ENCODE measurements at regions not wholly inside any gene's neighbourhood (a gene's known extent, or its start where the extent isn't known, plus 50 kb on each side); places are given as distances from the start of the nearest gene placed in this dataset.

DNA sequence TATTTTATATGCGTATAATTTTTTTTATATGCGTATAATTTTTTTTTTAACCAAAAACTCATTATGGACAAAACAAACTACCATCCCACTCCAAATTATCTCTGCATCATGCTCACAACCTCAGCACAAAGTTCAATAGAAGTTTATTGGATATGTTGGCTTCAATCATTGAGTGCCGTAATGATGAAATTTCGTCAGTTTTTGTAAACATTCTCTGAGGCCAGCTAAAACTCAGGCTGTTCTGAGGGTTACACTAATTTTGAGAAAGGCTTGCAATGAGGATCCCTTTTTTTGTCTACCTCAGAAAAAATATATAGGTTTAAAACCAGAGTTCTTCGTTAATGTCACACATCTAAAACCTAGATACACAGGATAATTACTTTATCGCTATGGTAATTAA, 1253.2 kb downstream of the EFNA5 start:
- no peak overlapping the region for H3K27ac ChIP-seq (ENCODE audit: low read depth, low read length)
- H3K36me3 ChIP-seq (ENCODE audit: control insufficient read depth, insufficient read depth, low read length), result no peaks in the 10 kb centered on the region
- no peak overlapping the region for H3K4me3 ChIP-seq (ENCODE audit: low read length)
- H3K4me1 Mint-ChIP-seq, result no peaks in the 10 kb centered on the region
- H3K4me1 ChIP-seq (ENCODE audit: control insufficient read depth, insufficient read depth, low read length), result no peaks in the 10 kb centered on the region
- H3K27me3 ChIP-seq (ENCODE audit: control insufficient read depth, insufficient read depth, low read length, poor library complexity, severe bottlenecking), result no peaks in the 10 kb centered on the region
- DNase-seq, result peak; percentile 7
- no peak overlapping the region for H3K27ac Mint-ChIP-seq
- H3K9me3 ChIP-seq (ENCODE audit: control insufficient read depth, low read length), result no peaks in the 10 kb centered on the region
- H3K27me3 Mint-ChIP-seq (ENCODE audit: insufficient read depth), result no peaks in the 10 kb centered on the region
- H3K4me3 Mint-ChIP-seq, result no peak overlapping the region
- no peaks in the 10 kb centered on the region for H3K9me3 Mint-ChIP-seq
- no peak overlapping the region for H3K9ac ChIP-seq (ENCODE audit: extremely low read depth, low read length, poor library complexity, severe bottlenecking)
- 90% methylated on average over 3 of the region's 6 CpGs; no CpG with 5 or more reads in 1 of the 2 experiments for WGBS, 2 experiments (ENCODE audit: insufficient coverage in 1 of 2, insufficient read length in 1 of 2)
- no peaks in the 10 kb centered on the region for H3K36me3 Mint-ChIP-seq (ENCODE audit: low read depth)
- TF ChIP-seq, protein P1, sequence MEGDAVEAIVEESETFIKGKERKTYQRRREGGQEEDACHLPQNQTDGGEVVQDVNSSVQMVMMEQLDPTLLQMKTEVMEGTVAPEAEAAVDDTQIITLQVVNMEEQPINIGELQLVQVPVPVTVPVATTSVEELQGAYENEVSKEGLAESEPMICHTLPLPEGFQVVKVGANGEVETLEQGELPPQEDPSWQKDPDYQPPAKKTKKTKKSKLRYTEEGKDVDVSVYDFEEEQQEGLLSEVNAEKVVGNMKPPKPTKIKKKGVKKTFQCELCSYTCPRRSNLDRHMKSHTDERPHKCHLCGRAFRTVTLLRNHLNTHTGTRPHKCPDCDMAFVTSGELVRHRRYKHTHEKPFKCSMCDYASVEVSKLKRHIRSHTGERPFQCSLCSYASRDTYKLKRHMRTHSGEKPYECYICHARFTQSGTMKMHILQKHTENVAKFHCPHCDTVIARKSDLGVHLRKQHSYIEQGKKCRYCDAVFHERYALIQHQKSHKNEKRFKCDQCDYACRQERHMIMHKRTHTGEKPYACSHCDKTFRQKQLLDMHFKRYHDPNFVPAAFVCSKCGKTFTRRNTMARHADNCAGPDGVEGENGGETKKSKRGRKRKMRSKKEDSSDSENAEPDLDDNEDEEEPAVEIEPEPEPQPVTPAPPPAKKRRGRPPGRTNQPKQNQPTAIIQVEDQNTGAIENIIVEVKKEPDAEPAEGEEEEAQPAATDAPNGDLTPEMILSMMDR (conservative IDR thresholded peaks at IDR 0.05), result no peak

DNA sequence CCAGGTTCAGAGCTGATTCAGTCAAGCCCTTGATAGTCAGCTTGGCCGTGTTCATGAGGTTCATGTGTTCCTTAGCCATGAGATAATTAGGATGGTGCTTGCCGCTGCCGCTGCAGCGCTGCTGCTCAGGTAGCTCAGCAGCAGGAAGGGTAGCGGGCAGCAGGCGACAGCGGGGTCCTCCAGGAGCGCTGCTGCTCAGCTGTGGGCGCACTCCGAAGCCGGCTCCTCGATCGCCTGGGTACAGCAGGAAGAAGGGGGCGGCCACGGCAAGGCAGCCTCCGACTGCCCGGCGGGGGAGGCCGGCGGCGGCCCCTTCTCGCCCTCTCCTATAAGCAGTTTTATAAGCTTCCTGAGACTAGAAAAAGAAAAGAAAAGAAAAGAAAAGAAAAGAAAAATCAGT, 1253.6 kb downstream of the EFNA5 start:
- no peak overlapping the region for H3K4me3 Mint-ChIP-seq
- DNase-seq, result peak; percentile 41
- no peak overlapping the region for H3K9ac ChIP-seq (ENCODE audit: extremely low read depth, low read length, poor library complexity, severe bottlenecking)
- TF ChIP-seq, protein P1 (conservative IDR thresholded peaks at IDR 0.05), result no peak
- H3K36me3 Mint-ChIP-seq (ENCODE audit: low read depth), result no peaks in the 10 kb centered on the region
- H3K27ac ChIP-seq (ENCODE audit: low read depth, low read length), result no peak overlapping the region
- H3K27me3 ChIP-seq (ENCODE audit: control insufficient read depth, insufficient read depth, low read length, poor library complexity, severe bottlenecking), result no peaks in the 10 kb centered on the region
- WGBS, 2 experiments (ENCODE audit: insufficient coverage in 1 of 2, insufficient read length in 1 of 2), result 96% methylated on average over 5 to 20 of the region's 22 CpGs
- H3K4me3 ChIP-seq (ENCODE audit: low read length), result no peak overlapping the region
- H3K9me3 Mint-ChIP-seq, result no peaks in the 10 kb centered on the region
- H3K4me1 Mint-ChIP-seq, result no peaks in the 10 kb centered on the region
- H3K9me3 ChIP-seq (ENCODE audit: control insufficient read depth, low read length), result no peaks in the 10 kb centered on the region
- H3K4me1 ChIP-seq (ENCODE audit: control insufficient read depth, insufficient read depth, low read length), result no peaks in the 10 kb centered on the region
- no peak overlapping the region for H3K27ac Mint-ChIP-seq
- no peaks in the 10 kb centered on the region for H3K36me3 ChIP-seq (ENCODE audit: control insufficient read depth, insufficient read depth, low read length)
- no peaks in the 10 kb centered on the region for H3K27me3 Mint-ChIP-seq (ENCODE audit: insufficient read depth)

DNA sequence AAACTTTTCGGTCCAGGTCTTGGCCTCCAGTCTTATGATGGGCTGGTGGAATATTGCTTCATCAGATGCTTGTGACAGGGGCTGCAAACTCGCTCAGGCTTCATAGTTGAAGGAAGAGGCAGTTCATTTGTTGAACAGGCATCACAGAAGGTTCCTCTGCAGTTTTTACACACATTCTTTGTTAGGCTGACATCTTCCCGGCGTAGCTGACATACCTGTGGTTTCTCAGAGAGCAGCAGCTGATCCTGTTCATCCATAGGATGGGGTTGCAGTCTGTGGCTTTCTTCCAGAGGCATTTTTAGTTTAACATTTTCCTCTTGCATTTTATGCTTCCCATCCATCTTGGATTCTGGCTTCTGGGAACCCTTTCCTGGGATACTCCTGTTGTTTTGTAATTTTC, 1255.2 kb downstream of the EFNA5 start:
- H3K27me3 ChIP-seq (ENCODE audit: control insufficient read depth, insufficient read depth, low read length, poor library complexity, severe bottlenecking), result no peaks in the 10 kb centered on the region
- Mint-ChIP-seq H3K9me3 (no peaks in the 10 kb centered on the region), H3K4me1 (no peaks in the 10 kb centered on the region), H3K4me3 (no peak overlapping the region), H3K27ac (no peak overlapping the region), H3K27me3 (ENCODE audit: insufficient read depth) (no peaks in the 10 kb centered on the region), H3K36me3 (ENCODE audit: low read depth) (no peaks in the 10 kb centered on the region)
- H3K27ac ChIP-seq (ENCODE audit: low read depth, low read length), result no peak overlapping the region
- TF ChIP-seq, protein P1 (conservative IDR thresholded peaks at IDR 0.05), result no peak
- H3K36me3 ChIP-seq (ENCODE audit: control insufficient read depth, insufficient read depth, low read length), result no peaks in the 10 kb centered on the region
- no peaks in the 10 kb centered on the region for H3K9me3 ChIP-seq (ENCODE audit: control insufficient read depth, low read length)
- H3K4me1 ChIP-seq (ENCODE audit: control insufficient read depth, insufficient read depth, low read length), result no peaks in the 10 kb centered on the region
- H3K9ac ChIP-seq (ENCODE audit: extremely low read depth, low read length, poor library complexity, severe bottlenecking), result no peak overlapping the region
- H3K4me3 ChIP-seq (ENCODE audit: low read length), result no peak overlapping the region
- DNase-seq, result peak; percentile 29
- 94 to 100% methylated on average over 3 to 4 of the region's 4 CpGs for WGBS, 2 experiments (ENCODE audit: insufficient coverage in 1 of 2, insufficient read length in 1 of 2)

Measured in endodermal cell (in vitro differentiated cells).